PC-9 (cell line): ENCODE measurements at regions not wholly inside any gene's neighbourhood (a gene's known extent, or its start where the extent isn't known, plus 50 kb on each side); places are given as distances from the start of the nearest gene placed in this dataset.

Source experiments
- EZH2 ChIP-seq: fragments of 200-600 bp; sonication (generic); IDR thresholded peaks from 2 replicates; pipeline ENCODE4 v1.8.0; 2017; ENCODE audit warnings: antibody characterized with exemption, low read depth
- TF ChIP-seq, protein P1 (sequence below): fragments of 200-600 bp; sonication (generic); conservative IDR thresholded peaks from 2 replicates; pipeline ENCODE4 v1.6.1; 2017; ENCODE audit warnings: mixed run types, antibody characterized with exemption, mild to moderate bottlenecking, moderate library complexity

DNA sequence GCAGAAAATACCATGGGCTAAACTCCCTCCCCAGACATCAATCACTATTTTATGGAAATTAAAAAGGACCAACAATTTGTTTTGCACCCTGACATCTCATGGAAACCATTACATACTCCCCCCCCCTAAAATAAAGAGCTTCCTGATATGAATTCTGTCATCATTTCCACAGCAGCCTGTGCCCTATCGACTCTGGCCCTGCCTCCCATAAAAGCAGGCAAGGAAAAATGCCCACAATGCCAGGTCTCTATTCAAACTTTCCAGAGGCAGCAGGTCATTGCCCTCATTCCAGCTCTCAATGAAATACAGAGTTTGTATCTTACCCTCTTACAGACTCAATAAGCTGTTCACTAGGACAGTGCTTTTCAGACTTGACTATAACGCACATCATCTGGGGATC, 254.4 kb upstream of the TANK start:
- TF ChIP-seq, protein P1, sequence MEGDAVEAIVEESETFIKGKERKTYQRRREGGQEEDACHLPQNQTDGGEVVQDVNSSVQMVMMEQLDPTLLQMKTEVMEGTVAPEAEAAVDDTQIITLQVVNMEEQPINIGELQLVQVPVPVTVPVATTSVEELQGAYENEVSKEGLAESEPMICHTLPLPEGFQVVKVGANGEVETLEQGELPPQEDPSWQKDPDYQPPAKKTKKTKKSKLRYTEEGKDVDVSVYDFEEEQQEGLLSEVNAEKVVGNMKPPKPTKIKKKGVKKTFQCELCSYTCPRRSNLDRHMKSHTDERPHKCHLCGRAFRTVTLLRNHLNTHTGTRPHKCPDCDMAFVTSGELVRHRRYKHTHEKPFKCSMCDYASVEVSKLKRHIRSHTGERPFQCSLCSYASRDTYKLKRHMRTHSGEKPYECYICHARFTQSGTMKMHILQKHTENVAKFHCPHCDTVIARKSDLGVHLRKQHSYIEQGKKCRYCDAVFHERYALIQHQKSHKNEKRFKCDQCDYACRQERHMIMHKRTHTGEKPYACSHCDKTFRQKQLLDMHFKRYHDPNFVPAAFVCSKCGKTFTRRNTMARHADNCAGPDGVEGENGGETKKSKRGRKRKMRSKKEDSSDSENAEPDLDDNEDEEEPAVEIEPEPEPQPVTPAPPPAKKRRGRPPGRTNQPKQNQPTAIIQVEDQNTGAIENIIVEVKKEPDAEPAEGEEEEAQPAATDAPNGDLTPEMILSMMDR: no peak
- TF ChIP-seq EZH2: no peak
